ENCODE measurements at regions not wholly inside any gene's neighbourhood (a gene's known extent, or its start where the extent isn't known, plus 50 kb on each side); places are given as distances from the start of the nearest gene placed in this dataset.
"Not testable (repeated sequence)": the region's sequence is repeated elsewhere in the genome, so short reads cannot be mapped to it uniquely, and the experiment has no call there.

DNA sequence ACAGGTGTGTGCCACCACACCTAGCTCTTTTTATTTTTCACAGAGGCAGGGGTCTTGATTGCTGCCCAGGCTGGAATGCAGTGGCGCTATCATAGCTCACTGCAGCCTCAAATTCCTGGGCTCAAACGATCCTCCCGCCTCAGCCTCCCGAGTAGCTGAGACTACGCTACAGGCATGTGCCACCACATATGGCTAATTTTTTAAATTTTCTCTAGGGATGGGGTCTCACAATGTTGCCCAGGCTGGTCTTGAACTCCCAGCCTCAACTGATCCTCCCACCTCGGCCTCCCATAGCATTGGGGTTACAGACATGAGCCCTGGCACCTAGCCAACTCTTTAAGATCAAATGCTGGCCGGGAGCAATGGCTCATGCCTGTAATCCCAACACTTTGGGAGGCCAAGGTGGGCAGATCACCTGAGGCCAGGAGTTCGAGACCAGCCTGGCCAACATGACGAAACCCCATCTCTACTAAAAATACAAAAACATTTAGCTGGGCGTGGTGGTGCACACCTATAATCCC, 50.6 kb upstream of the MYL10 start:
- not testable (repeated sequence) for DNase-seq

DNA sequence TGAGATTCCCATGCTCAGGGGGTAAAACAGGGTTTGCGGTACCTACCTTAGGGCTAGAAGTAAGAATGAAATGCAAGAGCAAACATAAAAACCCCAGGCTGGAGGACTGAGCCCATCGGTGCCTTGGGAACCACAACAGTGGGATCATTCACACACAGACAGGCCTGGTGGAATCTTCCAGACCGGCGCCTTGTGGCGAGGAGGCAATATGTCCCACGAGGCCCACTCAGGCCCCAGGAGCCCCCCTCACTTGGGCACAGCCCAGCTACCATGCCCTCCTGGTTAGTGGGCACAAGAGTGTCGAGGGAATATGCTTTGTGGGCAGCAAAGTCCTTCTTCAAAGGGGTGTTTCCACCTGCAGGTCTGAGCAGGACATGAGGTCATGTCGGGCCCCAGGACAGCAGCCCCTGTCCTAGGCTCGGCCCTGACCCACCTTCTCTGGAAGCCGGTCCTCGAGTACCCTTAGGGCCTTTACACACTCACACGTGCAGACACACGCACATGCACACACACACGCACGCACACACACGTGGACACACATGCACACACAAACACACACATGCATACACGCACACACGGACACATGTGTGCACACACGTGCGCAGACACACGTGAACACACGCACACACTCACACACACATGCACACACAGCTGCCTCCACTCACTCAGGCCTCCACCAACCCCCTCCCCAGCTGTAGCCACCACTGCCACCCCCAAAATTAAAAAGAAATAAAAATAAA, 51.5 kb upstream of the MYL10 start:
- DNase-seq, result no peak

DNA sequence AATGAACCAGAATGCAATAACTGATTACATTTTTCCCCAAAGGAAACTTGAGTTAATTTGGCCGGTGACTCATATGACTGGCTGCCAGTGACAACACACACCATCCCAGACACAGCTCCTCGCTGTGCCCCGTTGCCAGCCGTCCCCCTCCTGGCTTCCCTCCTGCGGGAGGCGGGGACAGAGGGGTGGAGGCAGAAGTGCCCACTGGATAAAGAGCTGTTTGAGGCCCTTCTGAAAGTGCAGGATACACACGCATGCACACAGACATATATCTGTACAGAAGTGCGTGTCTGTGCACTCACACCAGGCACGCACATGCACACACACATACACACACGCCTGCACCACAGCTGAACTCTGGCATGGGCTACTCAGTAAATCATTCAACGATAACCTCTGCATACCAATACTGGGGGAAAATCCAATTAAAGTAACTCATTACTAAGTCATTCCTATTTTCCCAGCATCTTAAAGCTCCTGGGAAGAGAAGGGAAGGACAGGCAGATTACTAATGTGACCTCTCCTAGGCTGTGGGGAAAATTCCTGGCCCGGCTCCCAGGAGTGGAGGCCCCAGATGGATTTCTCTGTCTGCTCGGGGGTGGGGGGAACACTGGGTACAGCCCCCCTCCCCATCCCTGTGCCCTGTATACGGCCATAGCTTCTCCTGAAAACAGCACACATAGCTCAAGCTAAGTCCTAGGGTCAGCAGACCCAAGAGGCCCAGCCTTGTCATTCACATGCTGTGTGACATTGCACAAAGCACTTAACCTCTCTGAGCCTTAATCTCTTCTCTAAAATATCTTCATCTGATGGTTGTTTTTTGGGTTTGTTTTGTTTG, 52.3 kb upstream of the MYL10 start:
- DNase-seq, result no peak

- no peak for DNase-seq
Measured at GRCh38 chr7:101684983-101685330, 55.9 kb upstream of the MYL10 start.

- no peak for DNase-seq
Measured at GRCh38 chr7:101686030-101686429, 56.9 kb upstream of the MYL10 start.

- DNase-seq, result no peak
Measured at GRCh38 chr7:101687081-101687480, 58.0 kb upstream of the MYL10 start.

DNA sequence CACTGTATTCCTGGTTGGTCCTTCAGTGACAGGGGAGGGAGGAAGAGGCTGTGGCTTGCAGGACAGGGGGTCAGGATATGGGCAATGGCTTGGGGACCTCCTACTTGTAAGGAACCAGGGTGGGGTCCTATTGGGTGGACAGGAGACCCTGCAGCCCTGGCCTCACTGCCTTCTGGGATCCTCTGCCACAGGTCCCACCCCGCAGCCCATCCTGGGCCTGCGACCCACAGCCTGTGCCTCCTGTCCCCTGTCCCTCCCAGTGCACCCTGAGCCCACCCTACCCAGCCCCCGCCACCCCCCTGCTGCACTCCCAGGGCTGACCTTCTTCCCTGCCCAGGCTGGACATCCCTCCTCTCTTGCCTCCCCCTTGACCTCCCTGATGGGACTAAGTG, 58.7 kb upstream of the MYL10 start:
- DNase-seq, result no peak

- peak; percentile 20 for DNase-seq
Measured at GRCh38 chr7:101688183-101688831, 59.2 kb upstream of the MYL10 start.

- no peak for DNase-seq
Measured at GRCh38 chr7:101688995-101689907, 60.2 kb upstream of the MYL10 start.

- no peak for DNase-seq
Measured at GRCh38 chr7:101690061-101690460, 61.0 kb upstream of the MYL10 start.

DNA sequence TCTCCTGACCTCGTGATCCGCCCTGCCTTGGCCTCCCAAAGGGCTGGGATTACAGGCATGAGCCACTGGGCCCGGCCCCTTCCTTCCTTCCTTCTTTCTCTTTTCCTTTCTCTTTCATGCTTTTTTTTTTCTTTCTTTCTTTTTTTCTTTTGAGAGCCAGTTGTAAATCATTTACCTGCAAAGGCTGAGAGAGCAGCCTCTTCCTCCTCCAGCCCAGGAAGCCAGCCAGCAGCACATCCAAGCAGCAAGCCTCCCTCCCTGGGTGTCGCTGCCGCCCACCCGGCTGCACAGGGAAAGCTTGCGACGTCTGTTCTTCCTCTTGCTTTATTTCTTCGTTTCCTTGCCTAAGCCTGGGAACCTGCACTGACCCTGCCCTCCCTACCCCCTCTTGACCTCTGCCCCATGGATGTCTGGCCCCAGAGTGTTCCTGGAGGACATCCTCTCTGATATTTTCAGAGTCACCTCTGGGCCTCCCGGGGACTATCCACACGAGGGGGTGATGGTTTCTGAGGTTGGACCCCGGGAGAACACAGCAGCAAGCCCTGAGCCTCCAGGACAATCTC, 62.8 kb upstream of the MYL10 start:
- DNase-seq, result no peak

DNA sequence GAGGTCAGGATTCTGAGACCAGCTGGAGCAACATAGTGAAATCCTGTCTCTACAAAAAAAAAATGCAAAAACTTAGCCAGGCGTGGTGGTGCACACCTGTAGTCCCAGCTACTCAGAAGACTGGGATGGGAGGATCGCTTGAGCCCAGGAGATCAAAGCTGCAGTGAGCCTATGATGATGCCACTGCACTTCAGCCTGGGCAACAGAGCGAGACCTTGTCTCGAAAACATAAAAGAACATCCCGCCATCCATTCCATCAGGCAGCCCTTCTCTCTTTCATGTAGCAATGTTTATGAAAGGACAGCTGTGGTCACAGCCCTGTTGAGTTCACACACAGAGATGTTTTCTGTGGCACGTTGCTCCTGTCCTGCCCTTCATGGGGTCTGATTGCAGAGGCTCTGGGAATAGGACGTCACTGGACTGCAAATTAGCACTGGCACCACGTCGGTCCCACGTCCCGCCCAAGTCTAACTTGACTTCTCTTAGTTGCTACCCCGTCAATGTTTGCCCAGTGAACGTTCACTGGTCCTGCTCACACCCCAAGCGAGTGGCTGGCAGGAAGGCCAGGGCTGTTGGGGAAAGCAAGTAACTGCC, 64.5 kb upstream of the MYL10 start:
- DNase-seq, result no peak

DNA sequence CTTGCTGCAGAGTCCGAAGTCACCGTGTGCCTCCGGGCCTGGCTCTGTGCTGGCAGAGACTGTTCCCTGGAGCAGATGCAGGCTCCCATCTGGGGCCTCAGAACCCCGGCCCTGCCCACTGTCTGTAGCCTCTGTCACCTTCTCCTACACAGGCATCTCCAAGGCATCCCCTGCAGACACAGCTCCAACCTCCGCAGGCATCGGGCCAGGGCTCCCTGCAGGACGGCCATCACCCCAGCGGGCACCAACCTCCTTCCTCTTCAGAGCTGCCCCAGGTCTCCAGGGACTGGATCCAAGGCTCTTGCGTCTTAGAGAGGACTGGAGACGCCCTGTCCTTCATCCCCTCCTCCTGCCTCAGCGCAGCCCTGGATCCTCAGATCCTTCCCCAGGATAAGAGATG, 69.9 kb upstream of the MYL10 start:
- no peak for DNase-seq

- DNase-seq, result no peak
Measured at GRCh38 chr7:101699399-101699798, 70.3 kb upstream of the MYL10 start.

DNA sequence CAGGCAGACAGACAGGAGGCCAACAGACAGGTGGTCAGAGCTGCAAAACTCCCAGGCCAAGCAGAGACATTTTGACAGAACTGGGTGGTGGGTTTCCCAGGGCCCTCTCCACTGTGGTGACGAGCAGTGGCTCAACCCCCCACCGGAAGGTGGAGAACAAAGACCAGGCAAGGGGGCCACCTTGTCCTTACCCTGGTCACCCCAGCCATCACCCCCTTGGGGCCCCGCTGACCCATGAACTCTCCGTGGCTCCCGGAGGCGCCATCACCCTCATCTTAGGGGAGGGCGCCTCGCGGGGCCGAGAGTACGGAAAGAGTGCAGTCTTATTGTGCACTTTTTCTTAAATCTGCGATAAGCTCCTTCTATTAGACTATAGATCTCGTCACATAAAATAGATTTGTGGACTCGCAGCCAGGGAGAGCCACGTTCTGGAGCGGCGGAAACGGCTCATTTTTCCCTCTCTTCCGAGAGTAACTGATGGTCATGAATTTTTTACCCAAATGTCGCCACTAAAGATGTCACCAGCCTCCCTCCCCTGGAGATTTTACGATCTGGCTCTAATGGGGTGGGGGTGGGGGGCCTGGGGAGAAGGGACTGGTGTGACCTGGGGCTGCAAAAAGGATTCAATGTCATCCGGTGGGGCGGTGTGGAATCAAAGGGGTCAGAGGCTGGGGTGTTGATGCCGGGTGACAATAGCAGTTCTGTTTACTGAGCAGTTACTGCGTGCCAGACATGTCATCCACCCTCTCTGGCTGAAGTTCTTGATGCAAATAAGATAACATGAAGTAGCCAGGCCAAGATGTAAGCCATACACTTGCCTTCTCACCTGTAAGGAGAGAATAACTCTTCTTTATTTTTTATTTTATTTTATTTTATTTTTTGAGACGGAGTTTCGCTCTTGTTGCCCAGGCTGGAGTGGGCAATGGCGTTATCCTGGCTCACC, 71.1 kb upstream of the MYL10 start:
- no peak for DNase-seq

GRCh38 chr7:101701153-101701794, 72.2 kb upstream of the MYL10 start:
- no peak for DNase-seq

DNA sequence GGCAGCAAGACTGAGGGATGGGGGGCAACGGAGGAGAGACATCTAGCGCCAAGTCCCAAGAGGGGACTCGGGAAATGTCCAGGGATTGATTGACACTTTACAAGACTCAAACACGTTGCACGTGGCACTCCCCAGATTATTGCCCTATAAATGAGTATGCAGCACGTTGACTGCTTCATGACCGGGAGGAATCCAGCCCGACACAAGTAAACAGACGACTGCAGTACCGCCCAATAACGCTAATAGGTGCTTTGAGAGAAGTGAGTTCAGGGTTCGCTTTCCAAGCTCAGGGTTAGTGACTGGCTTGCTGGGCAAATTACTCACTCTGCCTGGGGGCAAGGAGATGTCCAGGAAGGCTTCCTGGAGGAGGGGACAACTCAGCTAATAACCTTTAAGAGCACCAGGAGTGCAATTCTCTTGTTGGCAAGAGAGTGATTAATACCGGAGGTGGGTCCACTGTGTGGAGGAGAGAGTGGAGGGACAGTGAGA, 73.3 kb upstream of the MYL10 start:
- no peak for DNase-seq

DNA sequence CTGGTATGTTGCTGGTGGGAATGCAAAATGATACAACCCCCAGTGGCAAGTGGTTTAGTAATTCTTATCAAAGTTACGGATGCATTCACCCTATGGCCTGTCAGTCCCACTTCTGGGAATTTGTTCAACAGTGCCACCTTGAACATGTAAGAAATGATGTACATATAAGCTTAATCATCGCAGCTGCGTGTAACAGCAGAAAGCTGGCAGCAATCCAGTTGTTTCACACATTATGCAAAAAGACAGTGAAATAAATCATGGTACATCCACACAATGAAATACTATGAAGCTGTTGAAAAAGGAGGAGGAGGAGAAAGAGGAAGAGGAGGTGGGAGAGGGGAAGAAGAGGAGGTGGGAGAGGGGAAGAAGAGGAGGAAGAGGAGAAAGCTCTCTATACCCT, 76.2 kb upstream of the MYL10 start:
- no peak for DNase-seq

- peak; percentile 59 for DNase-seq
Measured at GRCh38 chr7:101707587-101707986, 78.5 kb upstream of the MYL10 start.

DNA sequence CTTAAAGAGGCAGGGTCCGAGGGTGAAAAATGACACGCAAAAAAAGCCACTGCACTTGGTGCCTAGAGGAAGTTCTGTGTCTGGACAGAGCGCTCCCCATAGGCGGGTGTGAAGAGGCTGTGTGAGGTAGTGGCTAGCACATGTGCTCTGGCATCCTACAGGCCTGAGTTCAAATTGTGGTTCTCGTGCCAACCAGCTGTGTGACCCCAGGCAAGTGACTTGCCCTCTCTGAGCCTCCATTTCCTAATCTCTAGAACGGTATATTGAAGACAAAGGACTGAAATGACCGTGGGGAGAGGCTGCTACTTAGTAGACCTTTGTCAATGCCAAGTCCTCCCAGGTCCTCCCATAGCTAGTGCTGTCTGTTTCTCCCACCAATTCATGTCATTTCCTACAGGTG, 79.1 kb upstream of the MYL10 start:
- no peak for DNase-seq

Data from NCI-H1105 treated with DMSO at 0.1 percent for 48 hours (cell line).